IMR-90 (cell line): ENCODE measurements at regions not wholly inside any gene's neighbourhood (a gene's known extent, or its start where the extent isn't known, plus 50 kb on each side); places are given as distances from the start of the nearest gene placed in this dataset.

Experiments
- ATAC-seq: fragments of 200-7000 bp; cut with Tn5 transposase; 2 replicates; pipeline ENCODE4 v1.9.1; 2020; ENCODE audit warnings: low read depth, mild to moderate bottlenecking, moderate library complexity
- BruUV-seq: library from RNA; stranded (reverse); fragments of 400-500 nt; replicated peaks from 2 replicates; lab custom pipeline; 2021; lab: Mats Ljungman, UMichigan
- CTCF ChIA-PET: fragments of 300-600 bp; formaldehyde crosslinking; extraction: SDS; loops from one replicate; lab custom pipeline; 2021; ENCODE audit warnings: antibody characterized with exemption; lab: Yijun Ruan, JAX
- POLR2A ChIA-PET: fragments of 300-600 bp; sonication (Branson Sonifier 250); formaldehyde crosslinking; loops from one replicate; lab custom pipeline; 2022; ENCODE audit warnings: antibody characterized with exemption; ENCODE audit not compliant: unreplicated experiment; lab: Charles Lee
- DNase-seq: peaks from one replicate; pipeline ENCODE4 v3.0.0; 2013
- H2AFZ ChIP-seq: replicated peaks from 2 replicates; pipeline ENCODE3; 2013; ENCODE audit warnings: low read length, mild to moderate bottlenecking; ENCODE audit not compliant: poor library complexity
- H2AK5ac ChIP-seq: 2 replicates; pipeline ENCODE4 v1.6.1; 2013; ENCODE audit warnings: low read depth, low read length, inconsistent platforms
- H2AK9ac ChIP-seq: replicated peaks from 2 replicates; pipeline ENCODE3; 2013; ENCODE audit warnings: mild to moderate bottlenecking, low read depth, low read length, moderate library complexity; ENCODE audit not compliant: poor library complexity
- H2BK120ac ChIP-seq: 2 replicates; pipeline ENCODE4 v1.6.1; 2013; ENCODE audit warnings: low read depth, low read length, inconsistent platforms
- H2BK15ac ChIP-seq: 3 replicates; pipeline ENCODE4 v1.6.1; 2013; ENCODE audit warnings: low read depth, low read length, inconsistent platforms
- H2BK20ac ChIP-seq: 2 replicates; pipeline ENCODE4 v1.6.1; 2013; ENCODE audit warnings: low read depth, mild to moderate bottlenecking, inconsistent platforms, low read length, moderate library complexity
- H2BK5ac ChIP-seq: 2 replicates; pipeline ENCODE4 v1.6.1; 2013; ENCODE audit warnings: mild to moderate bottlenecking, low read depth, low read length, inconsistent platforms; ENCODE audit not compliant: poor library complexity, severe bottlenecking
- H3K14ac ChIP-seq: replicated peaks from 2 replicates; pipeline ENCODE4 v1.6.1; 2013; ENCODE audit warnings: low read depth, low read length, inconsistent platforms
- H3K18ac ChIP-seq: 2 replicates; pipeline ENCODE4 v1.6.1; 2013; ENCODE audit warnings: low read depth, low read length, control low read depth
- H3K23ac ChIP-seq: 2 replicates; pipeline ENCODE4 v1.6.1; 2013; ENCODE audit warnings: low read depth, low read length, inconsistent platforms
- H3K27ac ChIP-seq: 2 replicates; pipeline ENCODE4 v1.5.1; 2013; ENCODE audit warnings: mild to moderate bottlenecking, control low read depth, low read length; ENCODE audit not compliant: insufficient read depth
- H3K27me3 ChIP-seq: 2 replicates; pipeline ENCODE4 v1.6.1; 2013; ENCODE audit warnings: low read length; ENCODE audit not compliant: control insufficient read depth, insufficient read depth
- H3K36me3 ChIP-seq: 2 replicates; pipeline ENCODE4 v1.6.1; 2013; ENCODE audit warnings: low read length, mixed read lengths; ENCODE audit not compliant: control insufficient read depth, insufficient read depth
- H3K4ac ChIP-seq: 2 replicates; pipeline ENCODE4 v1.6.1; 2013; ENCODE audit warnings: low read depth, low read length, inconsistent platforms
- H3K4me1 ChIP-seq: 2 replicates; pipeline ENCODE4 v1.6.1; 2013; ENCODE audit warnings: low read length, mixed read lengths; ENCODE audit not compliant: control insufficient read depth, insufficient read depth
- H3K4me2 ChIP-seq: 2 replicates; pipeline ENCODE4 v1.6.1; 2013; ENCODE audit warnings: low read depth, mild to moderate bottlenecking, control low read depth, low read length, moderate library complexity
- H3K4me3 ChIP-seq: 2 replicates; pipeline ENCODE4 v1.5.1; 2013; ENCODE audit warnings: low read depth, mild to moderate bottlenecking, control low read depth, low read length, moderate library complexity; ENCODE audit not compliant: insufficient read depth
- H3K56ac ChIP-seq: 2 replicates; pipeline ENCODE4 v1.6.1; 2013; ENCODE audit warnings: low read length, inconsistent platforms; ENCODE audit not compliant: insufficient read depth; ENCODE audit errors: extremely low read depth
- H3K79me1 ChIP-seq, 2 experiments: 2 replicates each; pipeline ENCODE4 v1.6.1; 2013; ENCODE audit warnings: low read length in 2 of 2, inconsistent platforms in 1 of 2, low read depth in 1 of 2
- H3K9ac ChIP-seq: 2 replicates; pipeline ENCODE4 v1.6.1; 2013; ENCODE audit warnings: low read depth, low read length, control low read depth
- H3K9me1 ChIP-seq: 2 replicates; pipeline ENCODE4 v1.6.1; 2013; ENCODE audit warnings: low read length, inconsistent platforms; ENCODE audit not compliant: insufficient read depth
- H3K9me3 ChIP-seq: 2 replicates; pipeline ENCODE4 v1.6.1; 2013; ENCODE audit warnings: low read length; ENCODE audit not compliant: control insufficient read depth, insufficient read depth
- H4K20me1 ChIP-seq: 2 replicates; pipeline ENCODE4 v1.6.1; 2013; ENCODE audit warnings: low read length, inconsistent platforms; ENCODE audit not compliant: insufficient read depth
- H4K5ac ChIP-seq: 2 replicates; pipeline ENCODE4 v1.6.1; 2013; ENCODE audit warnings: mild to moderate bottlenecking, low read depth, low read length, control low read depth
- H4K8ac ChIP-seq, 2 experiments: 2 replicates each; pipeline ENCODE4 v1.6.1; 2013; ENCODE audit warnings: low read depth in 2 of 2, low read length in 2 of 2, control low read depth in 1 of 2, inconsistent platforms in 1 of 2
- H4K91ac ChIP-seq: 2 replicates; pipeline ENCODE4 v1.6.1; 2013; ENCODE audit warnings: low read depth, low read length, inconsistent platforms; ENCODE audit not compliant: insufficient read depth
- BHLHE40 ChIP-seq: fragments of 150-350 bp; IDR thresholded peaks from 2 replicates; pipeline ENCODE4 v1.6.1; 2016; ENCODE audit warnings: mild to moderate bottlenecking, low read depth, low read length
- CTCF ChIP-seq: conservative IDR thresholded peaks from 2 replicates; pipeline ENCODE4 v1.5.1; 2012; ENCODE audit warnings: mild to moderate bottlenecking, low read depth, low read length, improper control_type of control experiment
- ELK1 ChIP-seq: fragments of 150-350 bp; IDR thresholded peaks from 2 replicates; pipeline ENCODE4 v1.6.1; 2016; ENCODE audit warnings: low read depth, mild to moderate bottlenecking, low read length, moderate library complexity, borderline replicate concordance
- FOS ChIP-seq: fragments of 150-350 bp; IDR thresholded peaks from 2 replicates; pipeline ENCODE4 v1.6.1; 2016; ENCODE audit warnings: low read depth, low read length
- MAZ ChIP-seq: IDR thresholded peaks from 2 replicates; pipeline ENCODE4 v1.6.1; 2012; ENCODE audit warnings: low read depth, mild to moderate bottlenecking, low read length, improper control_type of control experiment, moderate library complexity, borderline replicate concordance
- MXI1 ChIP-seq: IDR thresholded peaks from 2 replicates; pipeline ENCODE4 v1.6.1; 2012; ENCODE audit warnings: low read depth, mild to moderate bottlenecking, low read length, moderate library complexity, borderline replicate concordance
- POLR2A ChIP-seq: IDR thresholded peaks from 2 replicates; pipeline ENCODE4 v1.6.1; 2012; ENCODE audit warnings: mild to moderate bottlenecking, low read depth, low read length
- RAD21 ChIP-seq: IDR thresholded peaks from 2 replicates; pipeline ENCODE4 v1.6.1; 2012; ENCODE audit warnings: low read length, improper control_type of control experiment
- RCOR1 ChIP-seq: IDR thresholded peaks from 2 replicates; pipeline ENCODE4 v1.6.1; 2012; ENCODE audit warnings: mild to moderate bottlenecking, low read length, improper control_type of control experiment; ENCODE audit not compliant: insufficient replicate concordance
- RFX5 ChIP-seq: IDR thresholded peaks from 2 replicates; pipeline ENCODE4 v1.8.0; 2012; ENCODE audit warnings: low read depth, mild to moderate bottlenecking, low read length, moderate library complexity
- SMC3 ChIP-seq: fragments of 150-350 bp; IDR thresholded peaks from 2 replicates; pipeline ENCODE4 v1.6.1; 2016; ENCODE audit warnings: low read depth, mild to moderate bottlenecking, antibody characterized with exemption, low read length, moderate library complexity
- dilution Hi-C: fragments of 300-500 bp; cut with HindIII; formaldehyde crosslinking; loops from one replicate; pipeline ENCODE4 v1.14.3; 2018; ENCODE audit warnings: low sequenced_read_pairs; ENCODE audit not compliant: unreplicated experiment
- in situ Hi-C: fragments of 300-500 bp; cut with MboI; formaldehyde crosslinking; loops from 3 replicates; pipeline ENCODE4 v1.14.3; 2019; ENCODE audit warnings: low sequenced_read_pairs, inconsistent platforms, mixed read lengths
- intact Hi-C: fragments of 100-400 bp; cut with micrococcal nuclease; formaldehyde crosslinking; loops from 2 replicates; pipeline ENCODE4 v1.10.0; 2022
- TF ChIP-seq, protein P1 (sequence below): fragments of 150-350 bp; IDR thresholded peaks from 2 replicates; pipeline ENCODE4 v1.6.1; 2017; ENCODE audit warnings: mild to moderate bottlenecking, antibody characterized with exemption, low read length, low read depth

GRCh38 chr2:160822006-160822405, 328.4 kb upstream of the RBMS1 start:
- Histone ChIP-seq H3K36me3 (no peaks in the 10 kb centered on the region), H4K5ac (no peak overlapping the region), H3K14ac (no peak overlapping the region), H4K8ac (no peak overlapping the region), H4K91ac (no peak overlapping the region), H3K4ac (no peak overlapping the region), H3K27me3 (no peaks in the 10 kb centered on the region), H3K56ac (no peak overlapping the region), H2AFZ (no peak overlapping the region), H3K18ac (no peak overlapping the region), H2BK20ac (no peak overlapping the region), H3K9ac (no peak overlapping the region), H3K9me3 (peaks cover 17% of the 10 kb centered on the region), H2AK9ac (no peak overlapping the region), H2BK15ac (no peak overlapping the region), H2BK5ac (no peak overlapping the region), H3K4me2 (no peak overlapping the region), H3K9me1 (no peaks in the 10 kb centered on the region), H3K79me1 (no peaks in the 10 kb centered on the region), H3K23ac (no peak overlapping the region), H3K27ac (no peak overlapping the region), H4K20me1 (no peaks in the 10 kb centered on the region), H3K4me1 (no peaks in the 10 kb centered on the region), H3K4me3 (no peak overlapping the region), H2BK120ac (no peak overlapping the region), H2AK5ac (no peak overlapping the region)
- DNase-seq (no peak), ATAC-seq (no peak)
- in situ Hi-C loops (no loop called here), dilution Hi-C loops (no loop called here), intact Hi-C loops (no loop called here)
- ChIA-PET POLR2A (no interaction called here), CTCF (no interaction called here)
- BruUV-seq: no TSS peak
- TF ChIP-seq FOS: no peak
- TF ChIP-seq RFX5: no peak
- no peak for TF ChIP-seq RAD21
- no peak for TF ChIP-seq SMC3
- TF ChIP-seq CTCF: no peak
- no peak for TF ChIP-seq ELK1
- TF ChIP-seq, protein P1, sequence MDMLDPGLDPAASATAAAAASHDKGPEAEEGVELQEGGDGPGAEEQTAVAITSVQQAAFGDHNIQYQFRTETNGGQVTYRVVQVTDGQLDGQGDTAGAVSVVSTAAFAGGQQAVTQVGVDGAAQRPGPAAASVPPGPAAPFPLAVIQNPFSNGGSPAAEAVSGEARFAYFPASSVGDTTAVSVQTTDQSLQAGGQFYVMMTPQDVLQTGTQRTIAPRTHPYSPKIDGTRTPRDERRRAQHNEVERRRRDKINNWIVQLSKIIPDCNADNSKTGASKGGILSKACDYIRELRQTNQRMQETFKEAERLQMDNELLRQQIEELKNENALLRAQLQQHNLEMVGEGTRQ: no peak
- no peak for TF ChIP-seq POLR2A
- no peak for TF ChIP-seq BHLHE40
- no peak for TF ChIP-seq MXI1
- TF ChIP-seq MAZ: no peak
- no peak for TF ChIP-seq RCOR1
